Liver (tissue), 3 donors: ENCODE measurements at regions not wholly inside any gene's neighbourhood (a gene's known extent, or its start where the extent isn't known, plus 50 kb on each side); places are given as distances from the start of the nearest gene placed in this dataset.

ENCODE experiments used
- EGR1 ChIP-seq, 2 donors: IDR thresholded peaks; 2 replicates each; pipeline ENCODE4 v1.6.1; 2016 to 2018; ENCODE audit warnings: antibody characterized with exemption in 2 of 2, low read depth in 2 of 2
- FOXA1 ChIP-seq: IDR thresholded peaks from 2 replicates; pipeline ENCODE4 v1.6.1; 2016; ENCODE audit warnings: antibody characterized with exemption
- FOXA2 ChIP-seq: IDR thresholded peaks from 2 replicates; pipeline ENCODE4 v1.6.1; 2016; ENCODE audit warnings: antibody characterized with exemption
- TF ChIP-seq, protein P1 (sequence below): fragments of 150-350 bp; IDR thresholded peaks from 2 replicates; pipeline ENCODE4 v1.5.1; 2017; ENCODE audit warnings: improper control_type of control experiment, low read depth, low read length; ENCODE audit not compliant: missing input control
- donor health status: healthy.
- donor health status: healthy.

GRCh38 chr3:194255252-194256039, 95.7 kb downstream of the CPN2 start:
- TF ChIP-seq, protein P1, sequence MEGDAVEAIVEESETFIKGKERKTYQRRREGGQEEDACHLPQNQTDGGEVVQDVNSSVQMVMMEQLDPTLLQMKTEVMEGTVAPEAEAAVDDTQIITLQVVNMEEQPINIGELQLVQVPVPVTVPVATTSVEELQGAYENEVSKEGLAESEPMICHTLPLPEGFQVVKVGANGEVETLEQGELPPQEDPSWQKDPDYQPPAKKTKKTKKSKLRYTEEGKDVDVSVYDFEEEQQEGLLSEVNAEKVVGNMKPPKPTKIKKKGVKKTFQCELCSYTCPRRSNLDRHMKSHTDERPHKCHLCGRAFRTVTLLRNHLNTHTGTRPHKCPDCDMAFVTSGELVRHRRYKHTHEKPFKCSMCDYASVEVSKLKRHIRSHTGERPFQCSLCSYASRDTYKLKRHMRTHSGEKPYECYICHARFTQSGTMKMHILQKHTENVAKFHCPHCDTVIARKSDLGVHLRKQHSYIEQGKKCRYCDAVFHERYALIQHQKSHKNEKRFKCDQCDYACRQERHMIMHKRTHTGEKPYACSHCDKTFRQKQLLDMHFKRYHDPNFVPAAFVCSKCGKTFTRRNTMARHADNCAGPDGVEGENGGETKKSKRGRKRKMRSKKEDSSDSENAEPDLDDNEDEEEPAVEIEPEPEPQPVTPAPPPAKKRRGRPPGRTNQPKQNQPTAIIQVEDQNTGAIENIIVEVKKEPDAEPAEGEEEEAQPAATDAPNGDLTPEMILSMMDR = peak; percentile 9
- TF ChIP-seq FOXA2 = no peak
- TF ChIP-seq EGR1 (IDR thresholded peaks at IDR 0.05; ENCODE audit: low read depth in 2 of 2) = no peak
- no peak for TF ChIP-seq FOXA1
